ENCODE measurements at regions not wholly inside any gene's neighbourhood (a gene's known extent, or its start where the extent isn't known, plus 50 kb on each side); places are given as distances from the start of the nearest gene placed in this dataset.

DNA sequence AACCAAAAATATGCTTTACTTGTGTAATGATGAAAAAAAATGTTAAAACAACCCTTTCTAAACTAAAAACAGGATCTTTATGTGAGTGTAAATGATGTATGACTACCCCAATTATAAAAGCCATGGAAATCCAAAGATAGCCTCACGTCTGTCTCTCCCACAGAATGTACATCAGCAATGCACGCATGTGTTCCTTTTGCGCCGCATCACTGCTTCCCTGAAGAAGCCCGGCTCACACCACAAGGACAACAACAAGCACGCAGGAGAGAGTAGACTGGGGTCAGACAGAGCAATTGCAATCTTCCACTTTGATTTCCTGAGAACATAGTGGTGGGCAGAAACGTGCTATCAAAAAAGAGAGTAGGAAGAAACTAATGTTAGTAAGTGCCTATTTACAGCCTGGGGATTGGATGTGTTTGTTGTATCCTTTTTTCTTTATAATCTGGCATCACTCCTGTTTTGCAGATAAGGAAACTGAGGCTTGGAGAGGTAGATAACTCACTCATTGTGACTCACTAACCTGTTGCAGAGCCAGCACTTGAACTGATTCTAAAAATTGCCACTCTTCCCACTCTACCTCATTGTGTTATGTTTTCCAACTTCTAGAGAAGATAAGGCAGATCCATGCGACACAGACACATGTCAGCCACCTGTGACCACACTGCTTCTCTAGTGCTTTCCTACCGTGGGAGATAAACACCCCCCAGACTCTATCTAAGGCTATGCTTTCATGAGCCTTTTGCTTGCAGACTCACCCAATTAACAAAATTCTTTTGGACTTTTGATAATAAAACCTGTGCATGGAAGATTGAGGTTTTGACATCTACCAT is 60.1 kb downstream of the MAP10 start:
- intact Hi-C loops (cut with micrococcal nuclease; ENCODE audit: unreplicated experiment): no loop called here
- BruUV-seq (replicated peaks): no TSS peak
- TF ChIP-seq ZIK1 (CRISPR knock-in tag; IDR thresholded peaks at IDR 0.05; ENCODE audit: borderline replicate concordance, low read depth) (no peak), BRCA1 (CRISPR knock-in tag; IDR thresholded peaks at IDR 0.05) (no peak), ATRX (CRISPR knock-in tag; IDR thresholded peaks at IDR 0.05; ENCODE audit: borderline replicate concordance) (no peak), ARNT2 (CRISPR knock-in tag; IDR thresholded peaks at IDR 0.05; ENCODE audit: low read depth) (no peak), ZNF296 (CRISPR knock-in tag; conservative IDR thresholded peaks at IDR 0.05) (no peak), ZFP36 (IDR thresholded peaks at IDR 0.05; ENCODE audit: borderline replicate concordance, low read depth, low read length, partially characterized antibody) (no peak), ZFP41 (CRISPR knock-in tag; IDR thresholded peaks at IDR 0.05; ENCODE audit: borderline replicate concordance) (no peak), ZNF891 (CRISPR knock-in tag; IDR thresholded peaks at IDR 0.05) (no peak), ARID2 (CRISPR knock-in tag; IDR thresholded peaks at IDR 0.05; ENCODE audit: borderline replicate concordance) (no peak), JARID2 (CRISPR knock-in tag; IDR thresholded peaks at IDR 0.05; ENCODE audit: insufficient replicate concordance) (no peak), FOXA1 (IDR thresholded peaks at IDR 0.05) (no peak), FOXA1 (CRISPR knock-in tag; IDR thresholded peaks at IDR 0.05) (no peak), RARG (CRISPR knock-in tag; IDR thresholded peaks at IDR 0.05; ENCODE audit: low read depth) (no peak), MYC (CRISPR knock-in tag; IDR thresholded peaks at IDR 0.05; ENCODE audit: borderline replicate concordance) (no peak)
- TF ChIP-seq, protein P1, sequence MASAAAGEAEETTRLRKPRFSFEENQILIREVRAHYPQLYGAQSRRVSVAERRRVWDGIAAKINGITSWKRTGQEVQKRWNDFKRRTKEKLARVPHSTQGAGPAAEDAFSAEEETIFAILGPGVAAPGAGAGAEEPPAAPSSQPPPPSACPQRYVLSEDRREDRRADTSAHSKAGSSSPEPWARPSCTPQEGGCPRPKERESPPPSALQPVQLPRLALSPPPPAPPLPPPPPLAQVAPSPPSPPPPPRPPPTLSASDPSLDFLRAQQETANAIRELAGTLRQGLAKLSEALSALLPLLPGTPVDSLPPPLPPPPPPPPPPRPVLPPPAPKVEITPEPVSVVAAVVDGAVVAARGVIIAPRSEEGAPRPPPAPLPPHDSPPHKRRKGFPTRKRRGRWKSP (CRISPR knock-in tag; IDR thresholded peaks at IDR 0.05): no peak
- TF ChIP-seq, protein P2, sequence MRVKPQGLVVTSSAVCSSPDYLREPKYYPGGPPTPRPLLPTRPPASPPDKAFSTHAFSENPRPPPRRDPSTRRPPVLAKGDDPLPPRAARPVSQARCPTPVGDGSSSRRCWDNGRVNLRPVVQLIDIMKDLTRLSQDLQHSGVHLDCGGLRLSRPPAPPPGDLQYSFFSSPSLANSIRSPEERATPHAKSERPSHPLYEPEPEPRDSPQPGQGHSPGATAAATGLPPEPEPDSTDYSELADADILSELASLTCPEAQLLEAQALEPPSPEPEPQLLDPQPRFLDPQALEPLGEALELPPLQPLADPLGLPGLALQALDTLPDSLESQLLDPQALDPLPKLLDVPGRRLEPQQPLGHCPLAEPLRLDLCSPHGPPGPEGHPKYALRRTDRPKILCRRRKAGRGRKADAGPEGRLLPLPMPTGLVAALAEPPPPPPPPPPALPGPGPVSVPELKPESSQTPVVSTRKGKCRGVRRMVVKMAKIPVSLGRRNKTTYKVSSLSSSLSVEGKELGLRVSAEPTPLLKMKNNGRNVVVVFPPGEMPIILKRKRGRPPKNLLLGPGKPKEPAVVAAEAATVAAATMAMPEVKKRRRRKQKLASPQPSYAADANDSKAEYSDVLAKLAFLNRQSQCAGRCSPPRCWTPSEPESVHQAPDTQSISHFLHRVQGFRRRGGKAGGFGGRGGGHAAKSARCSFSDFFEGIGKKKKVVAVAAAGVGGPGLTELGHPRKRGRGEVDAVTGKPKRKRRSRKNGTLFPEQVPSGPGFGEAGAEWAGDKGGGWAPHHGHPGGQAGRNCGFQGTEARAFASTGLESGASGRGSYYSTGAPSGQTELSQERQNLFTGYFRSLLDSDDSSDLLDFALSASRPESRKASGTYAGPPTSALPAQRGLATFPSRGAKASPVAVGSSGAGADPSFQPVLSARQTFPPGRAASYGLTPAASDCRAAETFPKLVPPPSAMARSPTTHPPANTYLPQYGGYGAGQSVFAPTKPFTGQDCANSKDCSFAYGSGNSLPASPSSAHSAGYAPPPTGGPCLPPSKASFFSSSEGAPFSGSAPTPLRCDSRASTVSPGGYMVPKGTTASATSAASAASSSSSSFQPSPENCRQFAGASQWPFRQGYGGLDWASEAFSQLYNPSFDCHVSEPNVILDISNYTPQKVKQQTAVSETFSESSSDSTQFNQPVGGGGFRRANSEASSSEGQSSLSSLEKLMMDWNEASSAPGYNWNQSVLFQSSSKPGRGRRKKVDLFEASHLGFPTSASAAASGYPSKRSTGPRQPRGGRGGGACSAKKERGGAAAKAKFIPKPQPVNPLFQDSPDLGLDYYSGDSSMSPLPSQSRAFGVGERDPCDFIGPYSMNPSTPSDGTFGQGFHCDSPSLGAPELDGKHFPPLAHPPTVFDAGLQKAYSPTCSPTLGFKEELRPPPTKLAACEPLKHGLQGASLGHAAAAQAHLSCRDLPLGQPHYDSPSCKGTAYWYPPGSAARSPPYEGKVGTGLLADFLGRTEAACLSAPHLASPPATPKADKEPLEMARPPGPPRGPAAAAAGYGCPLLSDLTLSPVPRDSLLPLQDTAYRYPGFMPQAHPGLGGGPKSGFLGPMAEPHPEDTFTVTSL (CRISPR knock-in tag; IDR thresholded peaks at IDR 0.05; ENCODE audit: borderline replicate concordance): no peak
- TF ChIP-seq, protein P3, sequence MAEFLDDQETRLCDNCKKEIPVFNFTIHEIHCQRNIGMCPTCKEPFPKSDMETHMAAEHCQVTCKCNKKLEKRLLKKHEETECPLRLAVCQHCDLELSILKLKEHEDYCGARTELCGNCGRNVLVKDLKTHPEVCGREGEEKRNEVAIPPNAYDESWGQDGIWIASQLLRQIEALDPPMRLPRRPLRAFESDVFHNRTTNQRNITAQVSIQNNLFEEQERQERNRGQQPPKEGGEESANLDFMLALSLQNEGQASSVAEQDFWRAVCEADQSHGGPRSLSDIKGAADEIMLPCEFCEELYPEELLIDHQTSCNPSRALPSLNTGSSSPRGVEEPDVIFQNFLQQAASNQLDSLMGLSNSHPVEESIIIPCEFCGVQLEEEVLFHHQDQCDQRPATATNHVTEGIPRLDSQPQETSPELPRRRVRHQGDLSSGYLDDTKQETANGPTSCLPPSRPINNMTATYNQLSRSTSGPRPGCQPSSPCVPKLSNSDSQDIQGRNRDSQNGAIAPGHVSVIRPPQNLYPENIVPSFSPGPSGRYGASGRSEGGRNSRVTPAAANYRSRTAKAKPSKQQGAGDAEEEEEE (CRISPR knock-in tag; IDR thresholded peaks at IDR 0.05; ENCODE audit: borderline replicate concordance): no peak

More for the DNA sequence above, 60.1 kb downstream of the MAP10 start:
- no peak overlapping the region for H3K9ac ChIP-seq (ENCODE audit: insufficient read depth, low read depth, low read length)
- H3K4me2 ChIP-seq (ENCODE audit: low read depth, low read length): no peak overlapping the region
- ChIA-PET POLR2A (no interaction called here), CTCF (ENCODE audit: low intra/inter-chr PET ratio, low total read pairs) (no interaction called here)
- in situ Hi-C loops (cut with HindIII; ENCODE audit: extremely low pct_ligation_motif_present, low pct_unique_long_range_greater_than_20kb): no loop called here
- FAIRE-seq (no peak), DNase-seq (ENCODE audit: low spot score) (no peak), ATAC-seq (no peak)
- H2AFZ ChIP-seq (ENCODE audit: low read length): no peak overlapping the region
- no peaks in the 10 kb centered on the region for H4K20me1 ChIP-seq (ENCODE audit: insufficient read depth, low read length)
- 35% methylated on average over 9 of the region's 9 CpGs for WGBS (ENCODE audit: low lambda C conversion rate)
- no peak overlapping the region for H3K4me3 ChIP-seq (replicated peaks in 1 of 3; ENCODE audit: insufficient read depth in 1 of 3, low read depth in 2 of 3, low read length in 3 of 3)
- H3K79me2 ChIP-seq (ENCODE audit: insufficient read depth, low read length): no peaks in the 10 kb centered on the region
- H3K27ac ChIP-seq (ENCODE audit: extremely low read length, insufficient read depth, low read length): no peak overlapping the region
- H3K9me3 ChIP-seq (ENCODE audit: low read length): no peaks in the 10 kb centered on the region
- 0 out of 5 replicates have a peak, but pooled peaks cover 0 to 5% of the 10 kb centered on the region in 2 experiments for H3K27me3 ChIP-seq (ENCODE audit: control insufficient read depth in 1 of 2, insufficient read depth in 2 of 2, low read length in 2 of 2)
- H3K36me3 ChIP-seq (replicated peaks in 1 of 2; ENCODE audit: control insufficient read depth in 1 of 2, insufficient read depth in 2 of 2, low read length in 2 of 2): no peaks in the 10 kb centered on the region
- H3K4me1 ChIP-seq (ENCODE audit: insufficient read depth, low read length): no peaks in the 10 kb centered on the region
